ENCODE measurements at regions not wholly inside any gene's neighbourhood (a gene's known extent, or its start where the extent isn't known, plus 50 kb on each side); places are given as distances from the start of the nearest gene placed in this dataset.

- no peaks in the 10 kb centered on the region for H3K27me3 ChIP-seq (ENCODE audit: control insufficient read depth in 2 of 2, insufficient read depth in 2 of 2, low read length in 2 of 2)
- H2AFZ ChIP-seq (ENCODE audit: insufficient read depth, low read depth, low read length, poor library complexity, severe bottlenecking) = no peak overlapping the region
- no peaks in the 10 kb centered on the region for H3K36me3 ChIP-seq (replicated peaks in 1 of 2; ENCODE audit: control insufficient read depth in 1 of 2, insufficient read depth in 2 of 2, low read length in 2 of 2)
- H4K20me1 ChIP-seq (ENCODE audit: insufficient read depth, low read length) = no peaks in the 10 kb centered on the region
- H3K4me2 ChIP-seq (replicated peaks; ENCODE audit: extremely low read depth, low read length, poor library complexity, severe bottlenecking) = no peak overlapping the region
- no peaks in the 10 kb centered on the region for H3K4me1 ChIP-seq (ENCODE audit: control insufficient read depth in 1 of 2, insufficient read depth in 2 of 2, low read length in 2 of 2)
- H3K9ac ChIP-seq (ENCODE audit: insufficient read depth, low read length, poor library complexity, severe bottlenecking) = no peak overlapping the region
- Mint-ChIP-seq H3K27me3 (ENCODE audit: low read depth in 3 of 3) (peaks cover 0 to 2% (median 0%) of the 10 kb centered on the region in 3 donors), H3K9me3 (peaks cover 2 to 10% (median 5%) of the 10 kb centered on the region in 7 donors), H3K36me3 (no peaks in the 10 kb centered on the region), H3K4me3 (no peak overlapping the region), H3K4me1 (no peaks in the 10 kb centered on the region), H3K27ac (no peak overlapping the region)
- H3K79me2 ChIP-seq (ENCODE audit: insufficient read depth, low read length) = no peaks in the 10 kb centered on the region
- no peak for DNase-seq
- TF ChIP-seq CTCF (IDR thresholded peaks at IDR 0.05) = no peak
- no peak overlapping the region for H3K27ac ChIP-seq (ENCODE audit: low read depth in 1 of 2, low read length in 2 of 2)
- 92% methylated on average over 3 of the region's 5 CpGs for WGBS (ENCODE audit: insufficient coverage)
- intact Hi-C loops (cut with micrococcal nuclease) = no loop called here
- H3K4me3 ChIP-seq (replicated peaks in 1 of 3; ENCODE audit: low read depth in 2 of 3, low read length in 3 of 3) = no peak overlapping the region
- H3K9me3 ChIP-seq (replicated peaks in 1 of 2; ENCODE audit: control insufficient read depth in 1 of 2, insufficient read depth in 1 of 2, low read length in 2 of 2) = no peaks in the 10 kb centered on the region
Measured at GRCh38 chr1:87451229-87451920, 122.7 kb downstream of the LMO4 start.

DNA sequence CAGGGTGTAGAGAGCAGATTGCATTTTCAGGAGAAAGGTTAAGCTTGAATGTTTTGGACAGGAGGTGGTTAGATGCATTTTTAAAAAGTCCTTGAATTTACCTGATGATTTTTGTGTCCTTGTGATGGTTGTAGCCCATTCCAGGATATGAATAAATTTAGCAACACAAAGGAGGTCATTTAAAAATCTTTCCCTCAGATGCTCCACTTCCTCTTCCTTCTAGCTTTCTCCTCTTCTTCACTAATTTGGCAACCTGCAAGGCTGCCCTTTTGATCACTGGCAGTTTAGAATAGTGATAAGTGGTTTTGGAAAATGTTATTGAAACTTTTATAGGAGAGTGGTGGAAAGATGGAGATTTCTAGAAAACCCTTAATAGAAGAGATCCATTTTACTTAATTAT lies 124.0 kb downstream of the LMO4 start:
- no peaks in the 10 kb centered on the region for H3K36me3 ChIP-seq (replicated peaks in 1 of 2; ENCODE audit: control insufficient read depth in 1 of 2, insufficient read depth in 2 of 2, low read length in 2 of 2)
- DNase-seq = no peak
- H3K27me3 ChIP-seq (ENCODE audit: control insufficient read depth in 2 of 2, insufficient read depth in 2 of 2, low read length in 2 of 2) = no peaks in the 10 kb centered on the region
- no peak overlapping the region for H2AFZ ChIP-seq (ENCODE audit: insufficient read depth, low read depth, low read length, poor library complexity, severe bottlenecking)
- no peak overlapping the region for H3K27ac ChIP-seq (ENCODE audit: low read depth in 1 of 2, low read length in 2 of 2)
- Mint-ChIP-seq H3K9me3 (peaks cover 2 to 13% (median 6%) of the 10 kb centered on the region in 7 donors), H3K36me3 (no peaks in the 10 kb centered on the region), H3K4me1 (no peaks in the 10 kb centered on the region), H3K27ac (no peak overlapping the region), H3K4me3 (no peak overlapping the region), H3K27me3 (ENCODE audit: low read depth in 3 of 3) (no peaks in the 10 kb centered on the region)
- H3K79me2 ChIP-seq (ENCODE audit: insufficient read depth, low read length) = no peaks in the 10 kb centered on the region
- H3K4me3 ChIP-seq (replicated peaks in 1 of 3; ENCODE audit: low read depth in 2 of 3, low read length in 3 of 3) = no peak overlapping the region
- H3K9ac ChIP-seq (ENCODE audit: insufficient read depth, low read length, poor library complexity, severe bottlenecking) = no peak overlapping the region
- TF ChIP-seq CTCF (IDR thresholded peaks at IDR 0.05) = no peak
- H3K9me3 ChIP-seq (replicated peaks in 1 of 2; ENCODE audit: control insufficient read depth in 1 of 2, insufficient read depth in 1 of 2, low read length in 2 of 2) = no peaks in the 10 kb centered on the region
- no peaks in the 10 kb centered on the region for H4K20me1 ChIP-seq (ENCODE audit: insufficient read depth, low read length)
- no peak overlapping the region for H3K4me2 ChIP-seq (replicated peaks; ENCODE audit: extremely low read depth, low read length, poor library complexity, severe bottlenecking)
- no peaks in the 10 kb centered on the region for H3K4me1 ChIP-seq (ENCODE audit: control insufficient read depth in 1 of 2, insufficient read depth in 2 of 2, low read length in 2 of 2)
- intact Hi-C loops (cut with micrococcal nuclease) = no loop called here

Data from CD14-positive monocyte (primary cell).